Cardiac muscle cell (in vitro differentiated cells and primary cell): ENCODE measurements at regions not wholly inside any gene's neighbourhood (a gene's known extent, or its start where the extent isn't known, plus 50 kb on each side); places are given as distances from the start of the nearest gene placed in this dataset.

Experiments used
- DNase-seq, 2 donors: peaks; one replicate each; pipeline versions ENCODE4 v3.0.0 to v3.0.0-alpha.2; 2010 to 2017; ENCODE audit warnings: low read depth in 1 of 2, low spot score in 1 of 2
- H3K27ac ChIP-seq: fragments of 200-600 bp; sonication (generic); 2 replicates; pipeline ENCODE4 v1.5.1; 2016
- H3K27me3 ChIP-seq: fragments of 200-600 bp; sonication (generic); 2 replicates; pipeline ENCODE4 v1.6.0; 2016; ENCODE audit warnings: control low read depth
- H3K36me3 ChIP-seq: fragments of 200-600 bp; sonication (generic); 2 replicates; pipeline ENCODE4 v1.5.1; 2016; ENCODE audit warnings: control low read depth
- H3K4me1 ChIP-seq: fragments of 200-600 bp; sonication (generic); 2 replicates; pipeline ENCODE4 v1.8.1; 2017; ENCODE audit warnings: low read depth, mild to moderate bottlenecking, mixed run types
- H3K4me3 ChIP-seq: fragments of 200-600 bp; sonication (generic); 2 replicates; pipeline ENCODE4 v1.5.1; 2016; ENCODE audit warnings: mild to moderate bottlenecking
- H3K9me3 ChIP-seq: fragments of 200-600 bp; sonication (generic); 2 replicates; pipeline ENCODE4 v1.5.1; 2017; ENCODE audit warnings: low read depth, mild to moderate bottlenecking, control low read depth
- TF ChIP-seq, protein P1 (sequence below): IDR thresholded peaks from 2 replicates; pipeline ENCODE4 v1.5.1; 2012; ENCODE audit warnings: low read depth, mild to moderate bottlenecking, low read length

DNA sequence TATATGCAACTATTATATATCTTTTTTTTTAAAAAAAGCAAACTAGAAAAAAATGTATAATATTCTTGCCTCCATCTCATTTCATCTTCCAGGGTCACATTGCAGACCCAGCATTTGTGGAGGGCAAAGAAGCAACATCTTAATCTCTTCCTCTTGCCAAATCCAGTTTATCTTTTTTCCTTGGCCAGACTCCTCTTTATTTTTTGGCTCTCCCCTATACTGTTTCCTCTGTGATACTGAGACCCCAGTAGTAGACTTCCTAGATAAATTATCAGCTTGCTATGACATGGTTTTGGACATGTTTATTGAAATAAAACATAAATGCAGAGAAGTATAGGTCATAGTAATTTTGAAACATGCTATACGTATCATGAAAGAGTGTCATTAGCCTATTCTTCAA is 303.8 kb upstream of the DDHD1 start:
- Histone ChIP-seq H3K27ac (no peak overlapping the region), H3K27me3 (peaks cover 32% of the 10 kb centered on the region), H3K4me3 (no peak overlapping the region), H3K9me3 (no peaks in the 10 kb centered on the region), H3K36me3 (no peaks in the 10 kb centered on the region), H3K4me1 (peaks cover 21% of the 10 kb centered on the region)
- TF ChIP-seq, protein P1, sequence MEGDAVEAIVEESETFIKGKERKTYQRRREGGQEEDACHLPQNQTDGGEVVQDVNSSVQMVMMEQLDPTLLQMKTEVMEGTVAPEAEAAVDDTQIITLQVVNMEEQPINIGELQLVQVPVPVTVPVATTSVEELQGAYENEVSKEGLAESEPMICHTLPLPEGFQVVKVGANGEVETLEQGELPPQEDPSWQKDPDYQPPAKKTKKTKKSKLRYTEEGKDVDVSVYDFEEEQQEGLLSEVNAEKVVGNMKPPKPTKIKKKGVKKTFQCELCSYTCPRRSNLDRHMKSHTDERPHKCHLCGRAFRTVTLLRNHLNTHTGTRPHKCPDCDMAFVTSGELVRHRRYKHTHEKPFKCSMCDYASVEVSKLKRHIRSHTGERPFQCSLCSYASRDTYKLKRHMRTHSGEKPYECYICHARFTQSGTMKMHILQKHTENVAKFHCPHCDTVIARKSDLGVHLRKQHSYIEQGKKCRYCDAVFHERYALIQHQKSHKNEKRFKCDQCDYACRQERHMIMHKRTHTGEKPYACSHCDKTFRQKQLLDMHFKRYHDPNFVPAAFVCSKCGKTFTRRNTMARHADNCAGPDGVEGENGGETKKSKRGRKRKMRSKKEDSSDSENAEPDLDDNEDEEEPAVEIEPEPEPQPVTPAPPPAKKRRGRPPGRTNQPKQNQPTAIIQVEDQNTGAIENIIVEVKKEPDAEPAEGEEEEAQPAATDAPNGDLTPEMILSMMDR = no peak
- DNase-seq = no peak

- H3K36me3 ChIP-seq = no peaks in the 10 kb centered on the region
- H3K4me1 ChIP-seq = peaks cover 13% of the 10 kb centered on the region
- TF ChIP-seq, protein P1 = no peak
- peaks cover 22% of the 10 kb centered on the region for H3K27me3 ChIP-seq
- no peak overlapping the region for H3K4me3 ChIP-seq
- DNase-seq = no peak
- H3K9me3 ChIP-seq = no peaks in the 10 kb centered on the region
- no peak overlapping the region for H3K27ac ChIP-seq
These were observed 299.0 kb upstream of the DDHD1 start for GRCh38 chr14:53452005-53452673.

- Histone ChIP-seq H3K4me3 (no peak overlapping the region), H3K9me3 (no peaks in the 10 kb centered on the region), H3K27me3 (peaks cover 15% of the 10 kb centered on the region), H3K36me3 (no peaks in the 10 kb centered on the region), H3K27ac (no peak overlapping the region), H3K4me1 (peaks cover 13% of the 10 kb centered on the region)
- DNase-seq = peak in 1 of 2 donors; percentile 2
- TF ChIP-seq, protein P1 = no peak
These were observed 297.7 kb upstream of the DDHD1 start for GRCh38 chr14:53450871-53451270.

DNA sequence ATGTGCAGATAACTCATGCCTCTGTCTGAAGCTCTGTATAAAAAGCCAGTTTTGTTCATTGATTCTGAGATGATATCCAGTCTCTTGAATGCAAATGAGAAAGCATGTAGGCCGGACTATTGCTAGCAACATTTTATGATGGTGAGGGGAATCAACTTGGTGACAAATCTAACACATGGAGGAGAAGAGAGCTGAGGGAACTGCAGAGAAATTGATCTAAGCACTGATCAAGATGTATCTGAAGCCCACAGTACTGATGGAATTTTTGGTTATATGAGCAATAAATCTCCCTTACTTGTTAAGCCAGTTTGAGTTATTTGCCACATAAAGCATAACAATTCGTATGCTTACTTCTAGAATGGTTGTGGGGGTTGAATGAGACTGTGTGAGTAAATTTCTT is 295.6 kb upstream of the DDHD1 start:
- Histone ChIP-seq H3K4me1 (peaks cover 13% of the 10 kb centered on the region), H3K27me3 (peaks cover 11% of the 10 kb centered on the region), H3K36me3 (no peaks in the 10 kb centered on the region), H3K9me3 (no peaks in the 10 kb centered on the region), H3K4me3 (no peak overlapping the region), H3K27ac (no peak overlapping the region)
- DNase-seq = no peak
- TF ChIP-seq, protein P1 = no peak

DNA sequence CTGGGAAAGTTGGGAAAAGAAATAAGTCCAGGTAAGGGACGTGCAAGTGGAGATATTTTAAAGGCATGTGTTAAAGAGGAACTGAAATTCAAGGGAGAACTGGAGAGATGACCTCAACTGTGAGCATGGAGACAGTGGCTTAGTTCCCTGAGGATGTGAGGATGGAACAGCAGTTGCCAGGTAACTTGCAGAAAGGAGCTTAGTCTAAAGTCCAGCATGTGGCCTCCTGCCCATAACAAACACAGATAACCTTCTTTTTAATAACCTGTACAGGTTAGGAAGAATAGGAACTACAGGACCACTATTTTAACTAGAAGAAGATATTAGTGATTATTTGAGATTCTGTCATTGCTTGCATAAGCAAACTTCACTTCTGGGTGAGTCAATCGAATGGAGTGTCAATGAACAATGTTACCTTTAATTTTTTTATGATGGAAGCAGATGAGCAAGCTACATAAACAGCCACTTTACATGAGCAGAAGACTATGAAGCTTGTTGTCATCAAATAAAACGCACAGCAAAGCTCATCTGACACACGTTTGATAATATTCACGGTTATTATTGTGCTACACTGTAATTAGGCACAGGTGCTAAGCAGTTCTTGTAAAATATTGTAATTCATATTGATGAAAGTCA is 291.7 kb upstream of the DDHD1 start:
- no peaks in the 10 kb centered on the region for H3K9me3 ChIP-seq
- peaks cover 9% of the 10 kb centered on the region for H3K4me1 ChIP-seq
- H3K4me3 ChIP-seq = no peak overlapping the region
- no peaks in the 10 kb centered on the region for H3K36me3 ChIP-seq
- DNase-seq = no peak
- peaks cover 4% of the 10 kb centered on the region for H3K27me3 ChIP-seq
- TF ChIP-seq, protein P1 = no peak
- H3K27ac ChIP-seq = no peak overlapping the region
